MM.1S (cell line): ENCODE measurements at regions not wholly inside any gene's neighbourhood (a gene's known extent, or its start where the extent isn't known, plus 50 kb on each side); places are given as distances from the start of the nearest gene placed in this dataset.

Experiments
- DNase-seq: peaks from one replicate; pipeline ENCODE4 v3.0.0-alpha.2; 2015
- H2AFZ ChIP-seq: fragments of 300-600 bp; sonication (generic); 2 replicates; pipeline ENCODE4 v1.6.0; 2016; ENCODE audit warnings: antibody characterized with exemption, low read length
- H3F3A ChIP-seq: fragments of 300-600 bp; sonication (generic); 2 replicates; pipeline ENCODE4 v1.6.1; 2016; ENCODE audit warnings: mild to moderate bottlenecking, antibody characterized with exemption, low read length, moderate library complexity, mixed read lengths; ENCODE audit not compliant: insufficient read depth
- H3K27ac ChIP-seq: fragments of 300-600 bp; sonication (generic); 2 replicates; pipeline ENCODE4 v1.5.1; 2016; ENCODE audit warnings: mild to moderate bottlenecking, low read length
- H3K27me3 ChIP-seq: fragments of 300-600 bp; sonication (generic); replicated peaks from 2 replicates; pipeline ENCODE4 v1.6.0; 2016; ENCODE audit warnings: low read length; ENCODE audit not compliant: insufficient read depth
- H3K36me3 ChIP-seq: fragments of 300-600 bp; sonication (generic); replicated peaks from 2 replicates; pipeline ENCODE4 v1.6.1; 2016; ENCODE audit warnings: mild to moderate bottlenecking, low read length, mixed read lengths; ENCODE audit not compliant: insufficient read depth
- H3K4me1 ChIP-seq: fragments of 300-600 bp; sonication (generic); 2 replicates; pipeline ENCODE4 v1.6.1; 2016; ENCODE audit warnings: low read length, mixed read lengths
- H3K4me2 ChIP-seq: fragments of 300-600 bp; sonication (generic); 2 replicates; pipeline ENCODE4 v1.6.0; 2016; ENCODE audit warnings: low read depth, low read length
- H3K4me3 ChIP-seq: fragments of 300-600 bp; sonication (generic); 2 replicates; pipeline ENCODE4 v1.5.1; 2016; ENCODE audit warnings: low read length, mixed read lengths
- H3K79me2 ChIP-seq: fragments of 300-600 bp; sonication (generic); 2 replicates; pipeline ENCODE4 v1.6.1; 2016; ENCODE audit warnings: mixed run types, low read length, mixed read lengths
- H3K9ac ChIP-seq: fragments of 300-600 bp; sonication (generic); 2 replicates; pipeline ENCODE4 v1.6.1; 2016; ENCODE audit warnings: low read length, mixed read lengths
- H3K9me2 ChIP-seq: fragments of 300-600 bp; sonication (generic); replicated peaks from 2 replicates; pipeline ENCODE4 v1.6.1; 2016; ENCODE audit warnings: mild to moderate bottlenecking, low read length, mixed read lengths; ENCODE audit not compliant: insufficient read depth
- H3K9me3 ChIP-seq: fragments of 300-600 bp; sonication (generic); replicated peaks from 2 replicates; pipeline ENCODE4 v1.6.1; 2016; ENCODE audit warnings: mild to moderate bottlenecking, low read length, mixed read lengths; ENCODE audit not compliant: insufficient read depth
- H4K20me1 ChIP-seq: fragments of 300-600 bp; sonication (generic); 2 replicates; pipeline ENCODE4 v1.6.1; 2016; ENCODE audit warnings: mild to moderate bottlenecking, low read length, moderate library complexity, mixed read lengths; ENCODE audit not compliant: insufficient read depth
- CTCF ChIP-seq: fragments of 300-600 bp; sonication (generic); IDR thresholded peaks from 2 replicates; pipeline ENCODE4 v1.5.1; 2016; ENCODE audit warnings: antibody characterized with exemption, low read length, mixed read lengths
- EZH2 ChIP-seq: fragments of 300-600 bp; sonication (generic); optimal IDR thresholded peaks from 2 replicates; pipeline ENCODE3; 2017; ENCODE audit warnings: low read depth, mild to moderate bottlenecking, antibody characterized with exemption, low read length, mixed read lengths
- EZH2phosphoT487 ChIP-seq: fragments of 300-600 bp; sonication (generic); IDR thresholded peaks from 2 replicates; pipeline ENCODE4 v1.6.1; 2018; ENCODE audit warnings: antibody characterized with exemption, low read length

GRCh38 chr2:122096761-122097160 is 341.3 kb downstream of the TSN start:
- DNase-seq, result no peak
- Histone ChIP-seq H3F3A (no peaks in the 10 kb centered on the region), H2AFZ (no peak overlapping the region), H3K36me3 (no peaks in the 10 kb centered on the region), H3K9me3 (no peaks in the 10 kb centered on the region), H3K4me1 (no peaks in the 10 kb centered on the region), H3K9ac (no peak overlapping the region), H3K4me2 (no peak overlapping the region), H3K9me2 (no peaks in the 10 kb centered on the region), H3K79me2 (no peaks in the 10 kb centered on the region), H4K20me1 (no peaks in the 10 kb centered on the region), H3K4me3 (no peak overlapping the region), H3K27ac (no peak overlapping the region), H3K27me3 (no peaks in the 10 kb centered on the region)
- TF ChIP-seq EZH2phosphoT487 (no peak), CTCF (no peak), EZH2 (no peak)

DNA sequence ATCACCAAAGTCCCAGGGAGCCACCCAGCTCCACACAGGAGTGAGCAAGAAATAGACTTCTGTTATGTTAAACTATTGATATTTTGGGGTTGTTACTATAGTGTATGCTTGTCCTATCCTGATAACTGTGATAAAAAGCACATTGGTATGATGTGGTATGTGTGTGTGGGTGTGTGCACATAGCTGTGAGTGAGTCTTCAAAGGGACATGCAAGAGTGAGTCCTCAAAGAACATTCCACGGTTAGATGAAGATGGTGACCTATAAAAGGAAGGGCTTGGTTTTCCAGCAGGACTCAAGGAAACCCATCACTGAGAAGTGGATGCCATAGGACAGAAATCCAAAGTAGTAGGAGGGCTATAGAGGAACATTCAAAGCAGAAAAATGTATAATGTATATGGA is 342.9 kb downstream of the TSN start:
- no peak overlapping the region for H3K4me2 ChIP-seq
- TF ChIP-seq EZH2phosphoT487, result no peak
- no peak for TF ChIP-seq EZH2
- TF ChIP-seq CTCF, result no peak

DNA sequence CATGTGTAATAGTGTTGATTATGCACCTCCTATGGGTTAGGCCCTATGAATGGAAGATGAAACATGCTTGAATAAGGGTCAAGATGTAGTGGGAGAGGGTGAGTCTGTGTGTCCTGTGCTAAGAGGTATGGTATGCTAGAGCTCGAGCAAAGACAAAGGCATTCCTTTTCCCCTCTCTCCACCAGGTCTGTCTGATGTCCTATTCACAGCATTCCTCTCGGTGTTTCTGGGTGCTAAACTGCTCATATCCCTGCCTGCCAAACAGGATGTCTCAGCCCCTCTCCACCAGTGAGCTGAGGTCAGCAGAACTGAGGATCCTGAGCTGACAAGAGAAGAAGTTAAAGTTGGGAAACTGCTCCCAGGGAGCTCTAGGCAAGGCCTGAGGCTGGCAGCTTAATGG is 344.9 kb downstream of the TSN start:
- no peaks in the 10 kb centered on the region for H3K36me3 ChIP-seq
- TF ChIP-seq EZH2phosphoT487 (no peak), CTCF (no peak), EZH2 (no peak)
- H3K9me2 ChIP-seq, result no peaks in the 10 kb centered on the region
- no peak overlapping the region for H3K27ac ChIP-seq
- H3K27me3 ChIP-seq, result no peaks in the 10 kb centered on the region
- H2AFZ ChIP-seq, result no peak overlapping the region
- H3K9me3 ChIP-seq, result no peaks in the 10 kb centered on the region
- no peak overlapping the region for H3K4me2 ChIP-seq
- no peaks in the 10 kb centered on the region for H3K4me1 ChIP-seq
- no peaks in the 10 kb centered on the region for H3K79me2 ChIP-seq
- H3F3A ChIP-seq, result no peaks in the 10 kb centered on the region
- H4K20me1 ChIP-seq, result no peaks in the 10 kb centered on the region
- no peak for DNase-seq
- no peak overlapping the region for H3K9ac ChIP-seq
- H3K4me3 ChIP-seq, result no peak overlapping the region

More for the DNA sequence above, 342.9 kb downstream of the TSN start:
- no peaks in the 10 kb centered on the region for H3K36me3 ChIP-seq
- H3K9ac ChIP-seq, result no peak overlapping the region
- no peaks in the 10 kb centered on the region for H3K4me1 ChIP-seq
- H2AFZ ChIP-seq, result no peak overlapping the region
- H3K79me2 ChIP-seq, result no peaks in the 10 kb centered on the region
- H3K9me3 ChIP-seq, result no peaks in the 10 kb centered on the region
- no peaks in the 10 kb centered on the region for H4K20me1 ChIP-seq
- no peak overlapping the region for H3K27ac ChIP-seq
- DNase-seq, result no peak
- no peaks in the 10 kb centered on the region for H3K9me2 ChIP-seq
- H3K27me3 ChIP-seq, result no peaks in the 10 kb centered on the region
- H3F3A ChIP-seq, result no peaks in the 10 kb centered on the region
- H3K4me3 ChIP-seq, result no peak overlapping the region
